ENCODE measurements at regions not wholly inside any gene's neighbourhood (a gene's known extent, or its start where the extent isn't known, plus 50 kb on each side); places are given as distances from the start of the nearest gene placed in this dataset.
A peak's percentile ranks its signal among the peaks of the same experiment; 100 is the strongest.

DNA sequence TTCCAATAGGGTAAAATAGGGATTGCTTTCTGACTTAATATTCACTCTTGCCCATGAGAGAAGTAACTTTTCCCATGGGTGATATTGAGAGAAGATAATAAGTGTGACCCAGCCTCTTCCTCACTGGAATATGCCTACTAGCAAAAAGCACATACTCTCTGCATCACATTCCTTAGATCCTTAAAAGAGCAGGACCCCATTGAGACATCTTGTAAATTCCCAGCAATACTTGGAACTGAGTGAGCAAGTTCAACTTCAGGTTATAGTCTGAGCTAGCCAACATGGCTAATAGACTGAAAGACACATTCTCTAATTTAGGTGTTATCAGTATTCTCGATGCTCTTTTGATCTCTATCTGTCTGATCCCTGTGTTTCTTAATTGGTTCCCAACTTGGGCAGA lies 1372.3 kb downstream of the STIM2 start:
- no peaks in the 10 kb centered on the region for H3K27me3 ChIP-seq (ENCODE audit: control insufficient read depth, insufficient read depth, low read length)
- no peak overlapping the region for H2AFZ ChIP-seq (ENCODE audit: low read length)
- H3K79me2 ChIP-seq (ENCODE audit: control insufficient read depth, insufficient read depth, low read length) = no peaks in the 10 kb centered on the region
- H3K4me2 ChIP-seq (ENCODE audit: extremely low read depth, insufficient read depth, low read length) = no peak overlapping the region
- DNase-seq (ENCODE audit: low read depth in 2 of 2) = no peak
- H3K27ac ChIP-seq (ENCODE audit: insufficient read depth, low read length) = no peak overlapping the region
- no peaks in the 10 kb centered on the region for H3K9me3 ChIP-seq (ENCODE audit: control insufficient read depth, insufficient read depth, low read depth, low read length)
- H4K20me1 ChIP-seq (ENCODE audit: control insufficient read depth, extremely low read depth, insufficient read depth, low read length) = no peaks in the 10 kb centered on the region
- no peaks in the 10 kb centered on the region for H3K4me1 ChIP-seq (ENCODE audit: control insufficient read depth, extremely low read depth, insufficient read depth, low read length)
- H3K9ac ChIP-seq (ENCODE audit: insufficient read depth, low read length) = no peak overlapping the region
- H3K4me3 ChIP-seq (replicated peaks in 1 of 4; ENCODE audit: control extremely low read depth in 1 of 4, insufficient read depth in 1 of 4, low read depth in 3 of 4, low read length in 4 of 4) = no peak overlapping the region
- H3K36me3 ChIP-seq (ENCODE audit: control insufficient read depth, insufficient read depth, low read length) = no peaks in the 10 kb centered on the region
- TF ChIP-seq CTCF (conservative IDR thresholded peaks at IDR 0.05 in 1 of 2, IDR thresholded peaks at IDR 0.05 in 1 of 2; ENCODE audit: low read depth in 1 of 2, low read length in 2 of 2) (no peak), EZH2 (IDR thresholded peaks at IDR 0.05; ENCODE audit: low read length, missing control alignments) (no peak)

GRCh38 chr4:28233724-28234123 lies 1373.1 kb downstream of the STIM2 start:
- H3K27ac ChIP-seq (ENCODE audit: insufficient read depth, low read length) = no peak overlapping the region
- no peaks in the 10 kb centered on the region for H3K27me3 ChIP-seq (ENCODE audit: control insufficient read depth, insufficient read depth, low read length)
- no peaks in the 10 kb centered on the region for H3K9me3 ChIP-seq (ENCODE audit: control insufficient read depth, insufficient read depth, low read depth, low read length)
- no peaks in the 10 kb centered on the region for H3K4me1 ChIP-seq (ENCODE audit: control insufficient read depth, extremely low read depth, insufficient read depth, low read length)
- no peaks in the 10 kb centered on the region for H4K20me1 ChIP-seq (ENCODE audit: control insufficient read depth, extremely low read depth, insufficient read depth, low read length)
- no peak overlapping the region for H2AFZ ChIP-seq (ENCODE audit: low read length)
- TF ChIP-seq EZH2 (IDR thresholded peaks at IDR 0.05; ENCODE audit: low read length, missing control alignments) (no peak), CTCF (conservative IDR thresholded peaks at IDR 0.05 in 1 of 2, IDR thresholded peaks at IDR 0.05 in 1 of 2; ENCODE audit: low read depth in 1 of 2, low read length in 2 of 2) (no peak)
- DNase-seq (ENCODE audit: low read depth in 2 of 2) = no peak
- H3K4me3 ChIP-seq (replicated peaks in 1 of 4; ENCODE audit: control extremely low read depth in 1 of 4, insufficient read depth in 1 of 4, low read depth in 3 of 4, low read length in 4 of 4) = no peak overlapping the region
- no peaks in the 10 kb centered on the region for H3K36me3 ChIP-seq (ENCODE audit: control insufficient read depth, insufficient read depth, low read length)
- H3K4me2 ChIP-seq (ENCODE audit: extremely low read depth, insufficient read depth, low read length) = no peak overlapping the region
- H3K9ac ChIP-seq (ENCODE audit: insufficient read depth, low read length) = no peak overlapping the region
- no peaks in the 10 kb centered on the region for H3K79me2 ChIP-seq (ENCODE audit: control insufficient read depth, insufficient read depth, low read length)

DNA sequence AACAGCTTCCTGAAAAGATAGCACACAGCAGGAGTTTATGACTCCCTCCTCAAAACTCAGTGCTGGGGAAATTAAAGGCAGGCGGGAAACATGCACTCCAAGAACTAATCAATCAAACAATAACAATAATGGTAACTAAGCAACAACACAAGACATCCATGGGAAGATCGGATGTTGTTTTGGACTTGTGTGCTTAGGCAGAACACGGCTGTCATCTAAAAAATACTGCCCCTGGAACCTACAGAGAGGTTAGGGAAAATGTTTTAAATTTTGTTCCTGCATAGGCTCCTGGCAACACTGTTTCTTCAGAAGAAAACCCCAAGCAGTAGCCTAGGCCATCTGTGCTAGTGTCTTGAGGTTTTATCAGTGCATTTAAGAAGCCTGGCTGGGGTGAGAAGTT lies 1378.2 kb downstream of the STIM2 start:
- Histone ChIP-seq H3K27ac (ENCODE audit: insufficient read depth, low read length) (no peak overlapping the region), H3K36me3 (ENCODE audit: control insufficient read depth, insufficient read depth, low read length) (no peaks in the 10 kb centered on the region), H4K20me1 (ENCODE audit: control insufficient read depth, extremely low read depth, insufficient read depth, low read length) (no peaks in the 10 kb centered on the region), H3K27me3 (ENCODE audit: control insufficient read depth, insufficient read depth, low read length) (no peaks in the 10 kb centered on the region), H3K9me3 (ENCODE audit: control insufficient read depth, insufficient read depth, low read depth, low read length) (no peaks in the 10 kb centered on the region), H3K4me1 (ENCODE audit: control insufficient read depth, extremely low read depth, insufficient read depth, low read length) (no peaks in the 10 kb centered on the region), H3K4me3 (replicated peaks in 1 of 4; ENCODE audit: control extremely low read depth in 1 of 4, insufficient read depth in 1 of 4, low read depth in 3 of 4, low read length in 4 of 4) (no peak overlapping the region), H2AFZ (ENCODE audit: low read length) (no peak overlapping the region), H3K9ac (ENCODE audit: insufficient read depth, low read length) (no peak overlapping the region), H3K79me2 (ENCODE audit: control insufficient read depth, insufficient read depth, low read length) (no peaks in the 10 kb centered on the region), H3K4me2 (ENCODE audit: extremely low read depth, insufficient read depth, low read length) (no peak overlapping the region)
- TF ChIP-seq CTCF (conservative IDR thresholded peaks at IDR 0.05 in 1 of 2, IDR thresholded peaks at IDR 0.05 in 1 of 2; ENCODE audit: low read depth in 1 of 2, low read length in 2 of 2) (no peak), EZH2 (IDR thresholded peaks at IDR 0.05; ENCODE audit: low read length, missing control alignments) (no peak)
- DNase-seq (ENCODE audit: low read depth in 2 of 2) = peak in 1 of 2 donors; percentile 4

All from fibroblast of lung (primary cell).